NCI-H524 (cell line): ENCODE measurements at regions not wholly inside any gene's neighbourhood (a gene's known extent, or its start where the extent isn't known, plus 50 kb on each side); places are given as distances from the start of the nearest gene placed in this dataset.
A peak's percentile ranks its signal among the peaks of the same experiment; 100 is the strongest.
"Not testable (repeated sequence)": the region's sequence is repeated elsewhere in the genome, so short reads cannot be mapped to it uniquely, and the experiment has no call there.

Experiments
- DNase-seq, 2 experiments: peaks; one replicate each; lab custom pipeline; 2025; lab: John Stamatoyannopoulos, UW

DNA sequence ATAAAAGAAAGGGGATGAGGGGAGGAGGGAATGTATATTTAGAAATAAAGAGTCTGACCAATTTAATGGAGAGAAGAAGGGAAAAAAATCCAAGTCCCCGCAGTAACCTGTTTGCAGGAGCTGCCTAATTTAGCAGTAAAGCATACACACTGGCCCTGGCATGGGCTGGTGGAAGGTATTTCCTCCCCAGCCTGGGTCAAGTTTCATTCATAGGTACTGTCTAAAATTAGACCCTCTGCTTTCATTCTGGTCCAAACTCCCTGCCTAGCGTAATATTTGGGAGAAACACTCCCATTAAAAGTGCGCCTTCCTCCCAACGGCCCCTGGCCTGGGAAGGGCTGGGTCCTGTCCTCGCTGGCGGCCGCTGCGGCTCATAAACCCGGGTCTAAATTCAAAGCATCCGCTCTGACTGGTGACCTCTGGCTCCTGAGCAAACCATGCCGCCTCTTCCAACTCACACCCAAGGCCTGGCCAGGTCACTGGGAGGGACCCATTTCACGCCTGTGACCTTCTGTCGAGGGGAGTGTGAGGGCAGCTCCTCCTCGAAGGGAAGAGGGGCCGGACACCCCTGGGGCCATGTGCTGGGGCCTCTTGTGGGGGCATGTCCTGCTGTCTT is 123.2 kb downstream of the FGF18 start:
- DNase-seq: no peak

DNA sequence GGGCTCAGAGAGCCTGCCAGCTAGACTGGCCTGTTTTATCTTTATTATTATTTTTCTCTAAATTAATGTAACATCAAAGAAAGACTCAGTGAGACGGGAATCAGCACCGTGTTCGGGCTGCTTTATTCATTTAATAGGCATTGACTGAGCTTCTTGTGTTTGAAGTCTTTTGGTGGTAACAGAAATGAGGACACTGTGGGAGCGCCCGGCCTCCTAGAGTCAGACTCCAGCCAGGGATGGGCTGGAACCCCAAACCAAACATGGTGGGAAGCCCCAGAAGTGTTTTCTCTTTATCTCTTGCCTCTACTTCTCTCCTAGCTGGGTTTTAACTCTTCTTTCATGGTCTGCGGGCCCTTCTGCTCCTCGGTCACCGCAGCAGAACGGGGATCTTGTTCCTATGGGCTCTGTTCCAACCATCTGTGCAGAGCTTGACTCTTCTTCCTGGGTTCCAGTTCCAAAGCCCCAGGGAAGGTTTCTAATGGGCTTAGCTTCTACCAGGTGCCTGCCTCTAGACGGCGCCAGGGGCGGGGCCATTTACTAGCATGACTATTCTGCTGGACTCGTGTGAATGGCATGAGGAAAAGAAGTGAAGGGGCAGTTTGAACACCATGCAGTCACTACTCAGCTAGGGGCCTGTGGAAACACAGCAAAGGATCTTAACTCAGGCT is 123.8 kb downstream of the FGF18 start:
- peak; percentile 22 to 47 for DNase-seq

DNA sequence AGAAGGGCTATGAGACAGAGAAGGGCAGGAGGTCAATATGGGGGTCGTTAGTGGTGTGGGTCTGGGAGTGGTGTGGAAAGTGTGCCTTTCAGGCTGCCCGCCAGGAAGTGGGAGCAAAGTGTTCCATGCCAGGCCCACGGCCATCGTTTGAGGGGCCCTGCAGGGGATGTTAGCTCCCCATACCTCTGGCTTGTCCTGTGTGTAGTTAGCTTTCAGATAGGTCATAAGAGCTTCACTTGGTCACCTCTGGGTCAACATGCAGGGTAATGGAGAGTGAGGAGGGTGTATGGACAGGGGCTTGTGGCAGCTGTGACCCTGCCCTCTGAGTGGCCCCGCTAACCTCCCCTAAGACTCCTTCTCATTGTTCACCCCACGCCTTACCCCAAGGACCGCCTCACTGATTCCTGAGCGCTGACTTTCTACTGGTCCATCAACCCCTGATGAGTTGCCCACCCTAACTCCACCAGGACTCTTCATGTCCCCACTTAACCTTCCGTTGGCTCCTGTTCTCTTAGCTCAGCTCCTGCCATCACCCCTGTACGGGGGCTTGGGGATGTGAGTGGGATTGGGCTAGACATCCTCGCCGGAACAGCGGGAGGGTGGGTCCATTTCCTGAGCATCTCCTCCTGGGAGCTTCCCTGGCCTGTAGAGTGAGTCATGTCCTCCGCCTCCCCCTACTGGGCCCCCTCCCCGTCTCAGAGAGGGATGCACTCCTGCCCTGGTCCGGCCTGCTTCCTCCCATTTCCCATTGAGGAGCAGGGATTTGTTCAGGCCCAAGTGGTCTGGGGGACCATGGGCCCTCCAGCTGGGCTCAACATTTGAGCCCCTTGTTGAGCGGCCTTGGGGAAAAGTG is 125.7 kb downstream of the FGF18 start:
- DNase-seq: no peak

DNA sequence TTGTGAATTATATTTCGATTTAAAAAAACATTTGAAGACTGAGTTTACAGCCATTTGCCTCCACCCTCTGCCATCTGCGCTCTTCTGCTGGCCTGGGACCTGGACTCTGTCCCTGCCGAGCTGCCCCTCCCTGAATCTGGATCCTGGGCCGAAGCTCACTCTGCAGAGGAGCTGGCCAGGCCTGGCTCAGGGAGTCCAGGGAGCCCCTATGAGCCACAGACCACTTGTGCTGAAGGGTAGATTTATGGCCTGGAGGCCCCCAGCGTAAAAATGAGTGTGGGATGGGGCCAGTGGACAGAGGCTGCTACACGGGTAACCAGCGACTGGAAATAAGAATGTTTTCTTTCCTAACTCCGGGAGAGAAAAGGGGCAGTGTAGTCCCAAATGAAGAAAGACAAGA is 129.8 kb downstream of the FGF18 start:
- no peak for DNase-seq

DNA sequence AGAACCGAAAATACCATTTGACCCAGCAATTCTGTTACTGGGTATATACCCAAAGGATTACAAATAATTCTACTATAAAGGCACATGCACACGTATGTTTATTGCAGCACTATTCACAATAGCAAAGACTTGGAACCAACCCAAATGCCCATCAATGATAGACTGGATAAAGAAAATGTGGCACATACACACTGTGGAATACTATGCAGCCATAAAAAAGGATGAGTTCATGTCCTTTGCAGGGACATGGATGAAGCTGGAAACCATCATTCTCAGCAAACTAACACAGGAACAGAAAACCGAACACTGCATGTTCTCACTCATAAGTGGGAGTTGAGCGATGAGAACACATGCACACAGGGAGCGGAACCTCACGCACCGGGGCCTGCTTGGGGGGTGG is 134.4 kb downstream of the FGF18 start:
- not testable (repeated sequence) for DNase-seq

DNA sequence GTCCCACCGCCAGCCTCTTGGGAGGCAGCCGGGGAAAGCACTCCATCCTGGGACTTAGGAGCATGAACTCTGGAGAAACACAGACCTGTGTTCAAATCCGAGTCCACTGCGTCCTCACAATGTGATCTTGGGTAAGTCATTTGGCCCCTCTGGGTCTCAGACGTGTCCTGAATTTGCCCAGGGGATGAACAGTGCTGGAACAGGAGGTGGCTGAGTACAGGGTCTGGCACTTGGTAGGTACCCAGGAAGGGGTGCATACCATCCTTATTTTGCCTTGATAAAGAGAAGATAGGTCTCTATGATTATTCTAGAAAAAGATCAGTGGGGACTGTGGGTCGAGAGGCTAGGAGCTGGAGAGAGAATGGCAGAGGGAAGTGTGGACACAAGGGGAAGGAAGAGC is 135.7 kb downstream of the FGF18 start:
- no peak for DNase-seq

DNA sequence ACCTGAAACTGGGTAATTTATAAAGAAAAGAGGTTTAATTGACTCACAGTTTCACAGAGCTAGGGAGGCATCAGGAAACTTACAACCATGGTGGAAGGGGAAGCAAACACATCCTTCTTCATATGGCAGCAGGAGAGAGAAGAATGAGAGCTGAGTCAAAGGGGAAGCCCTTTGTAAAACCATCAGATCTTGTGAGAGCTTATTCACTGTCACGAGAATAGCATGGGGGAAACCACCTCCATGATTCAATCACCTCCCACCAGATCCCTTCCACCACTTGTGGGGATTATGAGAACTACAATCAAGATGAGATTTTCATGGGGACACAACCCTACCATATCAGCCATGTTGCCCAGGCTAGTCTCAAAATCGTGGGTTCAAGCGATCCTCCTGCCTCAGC is 143.4 kb downstream of the FGF18 start:
- no peak for DNase-seq

DNA sequence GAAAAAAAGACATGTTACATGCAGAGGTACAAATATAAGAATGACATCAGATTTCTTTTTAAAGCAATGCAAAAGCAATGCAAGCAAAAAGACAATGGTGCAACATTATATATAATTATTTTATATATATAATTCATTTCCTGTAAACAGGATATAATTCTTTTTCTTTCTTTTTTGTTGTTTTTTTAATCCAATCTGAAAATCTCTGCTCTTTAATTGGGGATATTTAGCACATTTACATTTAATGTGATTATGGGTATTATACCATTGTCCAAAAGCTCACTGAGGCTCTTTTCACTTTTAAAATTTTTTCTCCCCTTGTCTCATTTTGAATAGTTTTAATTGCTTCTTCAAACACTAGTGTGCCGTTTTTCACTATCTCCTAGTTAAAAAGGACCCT is 148.9 kb downstream of the FGF18 start:
- DNase-seq: no peak

DNA sequence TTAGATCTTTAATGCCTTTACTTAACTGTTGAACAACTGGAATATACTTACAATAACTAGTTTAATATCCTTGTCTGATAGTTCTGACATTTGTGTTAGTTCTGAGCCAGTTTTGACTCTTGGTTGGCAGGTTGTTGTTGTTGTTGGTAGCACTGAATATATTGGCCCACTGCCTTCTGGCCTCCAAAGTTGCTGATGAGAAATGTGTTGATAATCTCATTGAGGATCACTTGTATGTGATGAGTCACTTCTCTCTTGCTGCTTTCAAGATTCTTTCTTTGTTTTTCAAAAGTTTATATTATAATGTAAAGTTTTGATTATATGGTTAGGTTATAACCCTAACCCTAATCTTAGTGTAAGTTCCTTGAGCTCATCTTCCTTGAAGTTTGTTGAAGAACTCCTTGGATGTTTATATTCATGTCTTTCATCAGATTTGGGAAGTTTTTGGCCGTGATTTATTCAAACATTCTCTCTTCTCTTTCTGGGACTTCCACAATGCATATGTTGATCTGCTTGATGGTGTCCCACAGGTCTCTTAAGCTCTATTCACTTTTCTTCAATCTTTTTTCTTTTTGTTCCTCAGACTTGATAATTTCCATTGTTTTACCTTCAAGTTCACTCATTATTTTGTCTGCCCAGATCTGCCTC is 149.7 kb downstream of the FGF18 start:
- DNase-seq: no peak

DNA sequence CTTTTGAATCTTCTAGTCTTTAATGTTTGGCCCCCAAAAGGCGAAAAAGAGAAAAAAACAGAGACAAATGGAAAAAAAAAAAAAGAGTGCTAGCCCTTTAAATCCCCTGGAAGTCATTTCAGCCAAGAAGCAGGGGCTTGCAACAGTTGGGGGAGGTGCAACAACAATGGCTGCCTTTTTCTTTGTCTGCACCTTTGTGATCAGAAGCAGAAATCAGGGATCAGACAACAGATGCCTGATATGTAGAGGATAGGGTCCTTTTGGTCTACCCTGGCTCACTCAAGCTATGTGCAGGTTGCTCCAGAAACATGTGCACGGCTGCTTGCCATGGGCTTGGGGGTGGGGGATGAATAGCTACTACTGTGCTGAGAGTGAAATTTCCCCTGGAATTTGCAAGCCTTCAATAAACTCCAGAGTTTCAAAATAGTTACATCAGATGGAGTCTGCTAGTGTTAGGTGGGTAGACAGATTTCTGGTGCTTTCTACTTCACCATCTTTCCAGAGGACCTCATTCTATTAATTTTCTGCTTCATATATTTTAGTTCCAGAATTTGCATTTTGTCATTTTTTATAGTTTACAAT is 150.9 kb downstream of the FGF18 start:
- no peak for DNase-seq

DNA sequence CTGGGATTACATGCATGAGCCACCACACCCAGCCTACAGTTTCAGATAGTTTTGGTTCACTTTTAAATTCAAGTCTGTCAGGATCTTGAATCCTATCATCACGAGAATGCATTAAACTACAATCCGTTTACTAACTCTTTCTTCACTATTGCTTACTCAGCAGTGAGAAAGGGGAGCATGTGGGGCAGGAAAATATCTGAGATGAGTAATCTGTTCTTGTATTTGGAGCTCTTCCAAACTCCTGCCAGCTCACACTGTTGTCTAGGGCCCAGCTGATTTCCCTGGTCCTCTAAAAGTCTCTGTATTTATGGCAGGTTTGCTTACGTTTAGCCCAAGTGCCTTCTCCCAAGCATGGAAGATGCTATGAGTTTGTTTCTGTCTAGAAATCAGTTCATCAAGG is 152.2 kb downstream of the FGF18 start:
- DNase-seq: no peak

DNA sequence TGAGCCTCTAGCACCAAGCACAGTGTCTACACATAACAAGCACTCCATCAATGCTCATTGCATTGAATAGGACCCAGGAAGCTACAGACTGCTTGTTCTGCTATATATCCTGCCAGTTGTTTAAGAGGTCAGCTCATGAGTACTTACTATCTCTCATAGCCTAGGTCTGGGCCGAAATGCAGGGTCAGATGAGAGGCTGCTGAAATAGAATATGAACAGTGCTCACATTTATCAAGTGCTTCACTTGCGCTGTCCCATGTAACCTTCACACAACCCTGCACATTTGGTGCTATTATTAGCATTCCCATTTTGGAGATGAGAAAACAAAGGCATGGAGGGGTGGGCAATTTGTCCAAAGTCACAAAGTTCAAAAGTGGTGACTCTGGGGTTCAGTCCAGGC is 153.6 kb downstream of the FGF18 start:
- DNase-seq: no peak

DNA sequence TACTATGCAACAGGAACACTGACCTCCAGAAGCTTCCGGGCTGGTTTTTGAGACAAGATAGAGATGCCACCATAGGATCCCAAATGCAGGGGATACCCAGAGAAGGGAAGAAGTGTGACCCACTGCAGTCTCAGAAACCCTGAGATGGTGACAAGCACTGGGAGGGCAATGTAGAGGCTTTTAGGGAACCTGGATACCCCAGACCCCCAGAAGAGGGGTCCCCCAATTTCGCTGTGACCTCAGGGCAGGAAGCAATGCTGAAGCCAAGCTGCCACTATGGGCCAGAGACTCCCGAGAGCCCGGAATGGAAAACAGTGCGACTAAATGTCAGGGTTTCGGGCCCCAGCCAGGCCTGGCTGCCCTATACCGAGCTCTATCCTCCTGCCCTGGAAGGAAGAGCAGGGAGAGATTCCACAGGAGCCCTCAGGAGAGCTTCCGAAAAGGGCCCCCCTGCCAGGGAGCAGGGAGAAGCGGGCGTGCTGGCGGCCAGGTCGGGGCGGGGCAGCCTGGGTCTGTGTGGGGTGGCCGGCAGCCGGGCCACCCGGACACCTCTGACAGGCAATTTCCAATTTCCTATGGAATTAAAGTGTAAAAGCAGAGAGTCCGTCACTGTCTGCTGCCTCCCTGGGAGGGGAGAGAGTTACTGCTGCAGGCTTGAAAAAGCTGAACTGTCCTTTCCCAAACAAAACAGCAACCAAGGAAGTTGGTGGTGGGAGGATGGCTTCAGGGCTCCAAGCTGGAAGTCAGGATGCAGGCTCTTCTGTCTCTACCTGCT is 154.2 kb downstream of the FGF18 start:
- no peak for DNase-seq

DNA sequence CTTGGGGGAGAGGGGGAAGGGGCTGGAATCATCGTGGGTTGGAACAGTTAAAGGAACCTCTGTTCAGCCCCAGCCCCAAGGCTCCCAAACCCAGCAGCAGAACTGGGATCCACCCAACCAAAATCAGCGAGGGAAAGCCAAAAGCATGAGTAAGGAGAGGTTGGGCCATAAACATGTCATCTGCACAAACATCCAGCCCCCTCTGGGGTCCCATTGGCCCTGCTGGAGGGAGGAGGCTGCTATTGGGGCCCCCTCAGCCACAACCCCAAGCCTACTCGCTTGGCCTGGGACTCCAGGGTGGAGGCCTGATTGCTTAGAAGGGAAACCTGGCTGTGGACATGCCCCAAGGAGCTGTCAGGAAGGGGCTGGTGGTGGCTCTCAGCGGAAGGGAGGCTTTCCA is 154.9 kb downstream of the FGF18 start:
- no peak for DNase-seq

DNA sequence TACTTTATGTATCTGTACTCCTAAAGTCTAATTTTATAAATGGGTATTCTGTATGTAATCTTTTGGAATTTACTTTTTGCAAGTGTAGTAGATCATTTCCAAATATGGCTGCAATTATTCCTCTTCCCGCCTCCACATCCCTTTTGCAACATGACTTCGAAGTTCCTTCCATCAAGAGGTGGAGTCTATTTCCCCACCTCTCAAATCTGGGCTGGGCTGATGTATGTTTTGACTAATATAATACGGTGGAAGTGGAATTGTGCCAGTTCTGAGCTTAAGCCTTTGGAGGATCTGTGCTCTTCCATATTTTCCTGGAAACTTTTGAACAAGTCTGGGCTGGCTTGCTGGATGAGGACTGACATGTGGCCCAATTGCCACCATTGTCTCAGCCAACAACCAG is 155.9 kb downstream of the FGF18 start:
- peak in 1 of 2 experiments; percentile 3 for DNase-seq

DNA sequence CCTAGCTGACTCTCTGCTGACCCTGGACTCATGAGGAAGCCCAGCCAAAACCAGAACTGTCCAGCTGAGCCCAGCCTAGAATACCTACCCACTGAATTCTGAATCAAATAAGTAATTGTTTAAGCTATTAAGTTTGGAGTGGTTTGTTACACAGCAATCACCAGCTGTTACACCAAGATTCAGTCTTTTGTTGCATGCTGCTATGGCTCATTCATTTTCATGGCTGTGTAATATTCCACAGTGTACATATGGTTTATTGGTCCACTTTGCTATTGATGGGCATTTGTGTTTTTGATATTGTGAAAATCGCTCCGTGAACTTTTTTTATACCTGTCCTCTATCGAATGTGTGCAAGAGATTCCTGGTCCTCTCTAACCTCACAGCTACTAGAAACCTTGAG is 156.4 kb downstream of the FGF18 start:
- no peak for DNase-seq

DNA sequence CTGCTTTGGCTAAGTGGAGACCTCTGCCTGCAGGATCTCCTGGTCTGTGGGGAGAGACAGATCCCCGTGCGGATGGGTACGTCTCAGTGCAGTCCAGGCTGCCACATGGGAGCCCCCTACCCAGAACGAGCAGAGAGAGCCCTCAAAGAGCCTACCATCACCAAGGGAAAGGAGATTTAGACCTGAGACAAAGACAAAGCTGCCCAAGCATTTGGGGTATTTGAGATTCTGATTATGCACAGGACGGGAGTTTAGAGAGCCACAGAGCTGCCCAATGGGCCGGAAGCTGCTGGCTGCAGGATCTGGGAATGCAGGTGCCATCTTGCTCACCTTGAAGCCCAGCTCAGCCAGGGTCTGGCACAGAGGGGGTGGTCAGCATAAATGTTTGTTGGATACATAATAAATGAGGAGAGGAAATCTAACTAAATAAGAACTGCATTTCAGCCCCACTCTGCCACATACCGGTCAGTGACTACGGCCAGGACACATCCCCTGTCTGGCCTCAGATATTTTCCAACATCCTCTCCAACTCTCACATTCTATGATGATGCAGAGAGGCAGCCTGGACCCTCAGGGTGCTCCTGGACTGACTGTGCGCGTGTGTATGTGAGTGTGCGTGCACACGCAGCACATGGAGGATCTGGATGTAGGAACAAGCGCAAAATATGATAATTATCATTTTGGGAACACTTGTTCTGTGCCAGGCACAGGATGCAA is 157.8 kb downstream of the FGF18 start:
- no peak for DNase-seq

DNA sequence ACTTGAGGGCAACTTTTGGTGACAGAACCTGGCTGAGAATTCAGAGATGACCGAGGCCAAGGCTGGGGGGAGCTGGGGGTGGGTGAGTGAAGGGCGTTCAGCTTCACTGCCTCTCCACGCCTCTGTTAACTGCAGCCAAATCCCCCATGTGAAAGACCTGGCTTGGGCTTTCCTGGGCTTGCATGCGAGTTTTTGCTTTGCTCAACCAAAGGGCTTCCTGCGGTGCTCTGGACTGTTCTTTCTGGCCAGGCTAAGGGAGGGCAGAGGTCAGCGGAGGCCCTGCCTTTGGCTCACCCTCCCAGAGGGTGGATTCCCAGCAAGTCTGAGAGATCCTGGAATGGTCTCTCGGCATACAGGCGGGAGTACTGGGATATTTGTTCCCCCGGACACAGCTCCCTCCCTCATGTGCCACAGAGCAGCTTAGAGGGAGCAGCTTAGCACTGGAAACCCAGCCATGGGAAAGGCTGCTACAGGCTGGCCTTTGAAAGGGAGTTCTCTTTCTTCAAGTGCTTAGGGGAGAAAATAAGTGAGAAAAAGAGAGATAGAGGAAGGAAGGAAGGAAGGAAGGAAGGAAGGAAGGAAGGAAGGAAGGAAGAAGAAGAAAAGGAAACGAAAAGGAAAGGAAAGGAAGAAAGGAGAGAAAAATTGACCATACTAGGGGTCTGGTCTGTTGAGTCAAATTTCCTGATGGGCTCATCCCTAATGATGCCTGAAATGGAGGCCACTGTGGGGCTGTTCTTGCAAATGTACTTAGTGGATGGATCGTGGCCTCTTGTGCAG is 158.8 kb downstream of the FGF18 start:
- no peak for DNase-seq

DNA sequence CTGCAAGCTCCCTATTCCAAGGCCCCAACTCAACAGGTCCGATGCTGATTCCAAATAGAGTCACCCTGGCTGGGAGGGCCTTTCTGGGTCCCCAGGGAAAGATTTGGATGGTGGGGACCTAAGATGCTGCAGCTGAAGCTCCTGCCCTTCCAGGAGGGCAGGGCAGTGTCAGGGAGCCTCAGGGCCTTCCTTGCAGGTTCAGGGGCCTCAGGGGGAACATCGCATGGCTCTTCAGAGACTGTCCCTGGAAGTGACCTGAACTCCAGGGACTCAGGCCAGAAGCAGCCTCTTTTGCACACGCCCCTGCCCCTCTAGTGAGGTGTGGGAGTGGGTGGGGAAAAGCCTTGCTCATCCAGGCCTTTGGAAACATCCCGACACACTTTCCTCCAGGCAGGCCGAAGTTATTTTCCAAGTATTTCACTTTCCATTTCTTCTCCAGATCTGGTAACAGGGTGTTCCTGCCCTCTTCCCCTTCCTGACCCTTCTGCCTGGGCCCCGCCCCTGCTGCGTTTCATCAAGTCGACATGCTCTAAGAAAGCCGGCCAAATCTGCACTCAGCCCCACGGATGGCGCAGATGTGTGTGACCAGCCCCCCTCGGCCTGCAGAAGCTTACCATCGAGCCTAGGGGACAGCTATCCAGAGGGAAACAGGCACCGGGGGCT is 159.5 kb downstream of the FGF18 start:
- DNase-seq: no peak
